IPS-15b (cell line): ENCODE measurements at regions not wholly inside any gene's neighbourhood (a gene's known extent, or its start where the extent isn't known, plus 50 kb on each side); places are given as distances from the start of the nearest gene placed in this dataset.
"Not testable (repeated sequence)": the region's sequence is repeated elsewhere in the genome, so short reads cannot be mapped to it uniquely, and the experiment has no call there.

ENCODE experiments used
- H3K27me3 ChIP-seq: one replicate; pipeline ENCODE4 v1.6.1; 2013; ENCODE audit warnings: low read length; ENCODE audit not compliant: control insufficient read depth, insufficient read depth
- H3K36me3 ChIP-seq: one replicate; pipeline ENCODE4 v1.6.1; 2013; ENCODE audit warnings: low read length; ENCODE audit not compliant: control insufficient read depth, insufficient read depth
- H3K4me1 ChIP-seq: one replicate; pipeline ENCODE4 v1.6.1; 2013; ENCODE audit warnings: mild to moderate bottlenecking, low read length; ENCODE audit not compliant: control insufficient read depth, insufficient read depth
- H3K4me3 ChIP-seq: one replicate; pipeline ENCODE4 v1.5.1; 2013; ENCODE audit warnings: low read depth, low read length
- H3K9ac ChIP-seq: one replicate; pipeline ENCODE4 v1.6.1; 2013; ENCODE audit warnings: low read depth, mild to moderate bottlenecking, low read length
- H3K9me3 ChIP-seq: one replicate; pipeline ENCODE4 v1.6.1; 2013; ENCODE audit warnings: mild to moderate bottlenecking, low read length; ENCODE audit not compliant: control insufficient read depth, insufficient read depth

GRCh38 chr5:125897089-125897488 lies 526.1 kb upstream of the GRAMD2B start:
- H3K9ac ChIP-seq: no peak overlapping the region
- H3K4me1 ChIP-seq: no peaks in the 10 kb centered on the region
- H3K27me3 ChIP-seq: no peaks in the 10 kb centered on the region
- H3K4me3 ChIP-seq: no peak overlapping the region
- H3K9me3 ChIP-seq: no peaks in the 10 kb centered on the region
- H3K36me3 ChIP-seq: no peaks in the 10 kb centered on the region

- Histone ChIP-seq H3K4me1 (no peaks in the 10 kb centered on the region), H3K36me3 (no peaks in the 10 kb centered on the region), H3K9ac (no peak overlapping the region), H3K9me3 (no peaks in the 10 kb centered on the region), H3K4me3 (no peak overlapping the region), H3K27me3 (no peaks in the 10 kb centered on the region)
Measured at GRCh38 chr5:125898851-125899405, 524.3 kb upstream of the GRAMD2B start.

DNA sequence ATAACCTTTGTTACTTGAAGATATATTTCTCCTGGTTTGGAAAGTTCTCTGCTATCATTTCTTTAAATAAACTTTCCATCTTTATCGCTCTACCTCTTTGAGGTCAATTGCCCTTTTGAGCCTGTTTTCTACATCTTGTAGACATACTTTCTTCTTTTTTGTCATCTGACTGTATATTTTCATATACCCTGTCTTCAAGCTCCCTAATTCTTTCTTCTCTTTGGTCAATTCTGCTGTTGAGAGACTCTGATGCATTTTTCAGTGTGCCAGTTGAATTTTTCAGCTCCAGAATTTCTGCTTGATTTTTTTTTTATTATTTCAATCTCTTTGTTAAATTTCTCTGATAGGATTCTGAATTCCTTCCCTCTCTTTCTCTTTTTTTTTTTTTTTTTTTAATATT lies 511.2 kb upstream of the GRAMD2B start:
- H3K36me3 ChIP-seq: no peaks in the 10 kb centered on the region
- H3K9me3 ChIP-seq: no peaks in the 10 kb centered on the region
- H3K27me3 ChIP-seq: no peaks in the 10 kb centered on the region
- H3K4me3 ChIP-seq: no peak overlapping the region
- no peaks in the 10 kb centered on the region for H3K4me1 ChIP-seq
- no peak overlapping the region for H3K9ac ChIP-seq

GRCh38 chr5:125913200-125913599 lies 510.0 kb upstream of the GRAMD2B start:
- H3K36me3 ChIP-seq: no peaks in the 10 kb centered on the region
- no peaks in the 10 kb centered on the region for H3K27me3 ChIP-seq
- H3K9me3 ChIP-seq: no peaks in the 10 kb centered on the region
- no peaks in the 10 kb centered on the region for H3K4me1 ChIP-seq
- no peak overlapping the region for H3K4me3 ChIP-seq
- H3K9ac ChIP-seq: no peak overlapping the region

GRCh38 chr5:125914471-125914870 lies 508.7 kb upstream of the GRAMD2B start:
- no peaks in the 10 kb centered on the region for H3K36me3 ChIP-seq
- H3K9me3 ChIP-seq: no peaks in the 10 kb centered on the region
- H3K9ac ChIP-seq: no peak overlapping the region

GRCh38 chr5:125923958-125924357 lies 499.3 kb upstream of the GRAMD2B start:
- not testable (repeated sequence) for H3K4me3 ChIP-seq

More at GRCh38 chr5:125914471-125914870, 508.7 kb upstream of the GRAMD2B start:
- Histone ChIP-seq H3K4me1 (no peaks in the 10 kb centered on the region), H3K27me3 (no peaks in the 10 kb centered on the region), H3K4me3 (no peak overlapping the region)

GRCh38 chr5:125926172-125926571 lies 497.0 kb upstream of the GRAMD2B start:
- Histone ChIP-seq H3K9ac (no peak overlapping the region), H3K36me3 (no peaks in the 10 kb centered on the region), H3K4me1 (no peaks in the 10 kb centered on the region), H3K27me3 (no peaks in the 10 kb centered on the region), H3K9me3 (no peaks in the 10 kb centered on the region), H3K4me3 (no peak overlapping the region)

More at GRCh38 chr5:125923958-125924357, 499.3 kb upstream of the GRAMD2B start:
- not testable (repeated sequence) for H3K9me3 ChIP-seq, H3K9ac ChIP-seq, H3K36me3 ChIP-seq, H3K27me3 ChIP-seq, H3K4me1 ChIP-seq

- Histone ChIP-seq H3K9me3 (no peaks in the 10 kb centered on the region), H3K36me3 (no peaks in the 10 kb centered on the region), H3K27me3 (no peaks in the 10 kb centered on the region), H3K4me1 (no peaks in the 10 kb centered on the region), H3K9ac (no peak overlapping the region), H3K4me3 (no peak overlapping the region)
Measured at GRCh38 chr5:125928663-125929062, 494.5 kb upstream of the GRAMD2B start.

DNA sequence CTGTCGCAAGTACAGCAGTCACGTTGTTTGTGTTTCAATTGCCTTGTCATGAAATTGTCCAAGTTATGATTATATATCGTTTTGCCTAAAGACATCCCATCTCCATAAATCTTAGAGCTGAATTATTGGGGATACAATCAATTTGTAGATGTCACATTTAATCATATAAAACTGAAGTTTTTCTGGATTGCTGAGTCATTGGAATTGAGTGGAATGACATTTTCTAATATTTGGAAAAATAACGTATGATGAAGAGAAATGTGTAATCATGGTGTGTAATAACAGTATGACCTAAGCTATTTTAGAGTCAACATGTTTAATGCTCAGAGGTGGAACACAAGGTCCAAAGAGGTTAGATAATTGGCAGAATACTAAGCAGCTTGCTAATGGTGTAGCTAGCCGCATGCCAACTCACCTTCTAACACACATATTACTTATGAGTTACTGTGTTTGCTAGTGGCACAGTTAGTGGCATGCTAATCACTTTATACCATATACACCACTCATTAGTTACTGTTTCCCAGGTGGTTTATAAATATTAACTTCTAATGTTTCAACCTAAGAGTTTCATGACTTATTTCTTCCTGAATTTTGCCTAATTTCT lies 473.1 kb upstream of the GRAMD2B start:
- Histone ChIP-seq H3K4me3 (no peak overlapping the region), H3K9me3 (no peaks in the 10 kb centered on the region), H3K27me3 (no peaks in the 10 kb centered on the region), H3K9ac (no peak overlapping the region), H3K4me1 (no peaks in the 10 kb centered on the region), H3K36me3 (no peaks in the 10 kb centered on the region)

- no peaks in the 10 kb centered on the region for H3K4me1 ChIP-seq
- no peaks in the 10 kb centered on the region for H3K9me3 ChIP-seq
- no peaks in the 10 kb centered on the region for H3K27me3 ChIP-seq
- no peaks in the 10 kb centered on the region for H3K36me3 ChIP-seq
- H3K9ac ChIP-seq: no peak overlapping the region
- H3K4me3 ChIP-seq: no peak overlapping the region
Measured at GRCh38 chr5:125961150-125961549, 462.1 kb upstream of the GRAMD2B start.

- H3K4me1 ChIP-seq: no peaks in the 10 kb centered on the region
- no peak overlapping the region for H3K9ac ChIP-seq
- H3K9me3 ChIP-seq: no peaks in the 10 kb centered on the region
- H3K4me3 ChIP-seq: no peak overlapping the region
- H3K36me3 ChIP-seq: no peaks in the 10 kb centered on the region
- no peaks in the 10 kb centered on the region for H3K27me3 ChIP-seq
Measured at GRCh38 chr5:125965577-125965976, 457.6 kb upstream of the GRAMD2B start.

DNA sequence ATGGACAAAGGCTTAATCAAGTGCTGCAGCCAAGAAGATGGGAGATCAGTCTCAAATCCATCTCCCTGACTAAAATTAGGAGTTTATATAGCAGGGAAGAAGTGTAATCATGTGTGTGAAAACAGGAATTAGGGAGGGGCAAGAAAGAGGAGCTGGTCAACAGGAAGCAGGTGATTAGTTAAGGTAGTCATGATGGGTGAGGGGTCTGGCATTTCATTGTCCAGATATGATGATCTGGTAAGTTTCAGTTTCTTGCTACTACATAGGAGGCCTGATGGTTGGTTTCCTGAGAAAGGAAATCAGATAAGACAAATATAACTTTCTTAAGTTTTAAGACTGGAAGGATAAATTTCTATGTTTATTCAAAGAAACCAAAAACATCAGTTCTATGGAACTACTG lies 455.6 kb upstream of the GRAMD2B start:
- no peak overlapping the region for H3K4me3 ChIP-seq
- no peaks in the 10 kb centered on the region for H3K9me3 ChIP-seq
- H3K4me1 ChIP-seq: no peaks in the 10 kb centered on the region
- no peaks in the 10 kb centered on the region for H3K36me3 ChIP-seq
- H3K27me3 ChIP-seq: no peaks in the 10 kb centered on the region
- H3K9ac ChIP-seq: no peak overlapping the region
